Glutamatergic neuron (in vitro differentiated cells): ENCODE measurements at regions not wholly inside any gene's neighbourhood (a gene's known extent, or its start where the extent isn't known, plus 50 kb on each side); places are given as distances from the start of the nearest gene placed in this dataset.

Source experiments
- DNase-seq: peaks from one replicate; pipeline ENCODE4 v3.0.0; 2022
- H3K27ac Mint-ChIP-seq: one replicate; pipeline ENCODE4 v1.8.0; 2020; ENCODE audit warnings: mild to moderate bottlenecking, mixed read lengths, inconsistent platforms; ENCODE audit not compliant: unreplicated experiment
- H3K27me3 Mint-ChIP-seq: one replicate; pipeline ENCODE4 v1.8.0; 2020; ENCODE audit warnings: mild to moderate bottlenecking, moderate library complexity, mixed read lengths, inconsistent platforms; ENCODE audit not compliant: unreplicated experiment
- H3K36me3 Mint-ChIP-seq: one replicate; pipeline ENCODE4 v1.8.0; 2020; ENCODE audit warnings: mild to moderate bottlenecking, mixed read lengths, inconsistent platforms; ENCODE audit not compliant: unreplicated experiment
- H3K4me1 Mint-ChIP-seq: one replicate; pipeline ENCODE4 v1.8.0; 2020; ENCODE audit warnings: mild to moderate bottlenecking, low read depth, mixed read lengths, inconsistent platforms; ENCODE audit not compliant: unreplicated experiment
- H3K4me3 Mint-ChIP-seq: one replicate; pipeline ENCODE4 v1.8.0; 2020; ENCODE audit warnings: mild to moderate bottlenecking, mixed read lengths, inconsistent platforms; ENCODE audit not compliant: unreplicated experiment
- H3K9me3 Mint-ChIP-seq: one replicate; pipeline ENCODE4 v1.8.0; 2020; ENCODE audit warnings: mild to moderate bottlenecking, moderate library complexity, mixed read lengths, inconsistent platforms; ENCODE audit not compliant: unreplicated experiment
- CTCF ChIP-seq: fragments of 200-600 bp; sonication (generic); IDR thresholded peaks from one replicate; pipeline ENCODE4 v1.5.0; 2021; ENCODE audit not compliant: partially characterized antibody, unreplicated experiment

- Mint-ChIP-seq H3K4me1 (peaks cover 22% of the 10 kb centered on the region), H3K36me3 (no peaks in the 10 kb centered on the region)
- DNase-seq, result no peak
Measured at GRCh38 chr2:150052457-150052856, 435.0 kb downstream of the RND3 start.

GRCh38 chr2:150051004-150051403 lies 436.5 kb downstream of the RND3 start:
- Mint-ChIP-seq H3K4me1 (peaks cover 34% of the 10 kb centered on the region), H3K27ac (no peak overlapping the region), H3K9me3 (peaks cover 2% of the 10 kb centered on the region), H3K36me3 (no peaks in the 10 kb centered on the region), H3K4me3 (no peak overlapping the region), H3K27me3 (no peaks in the 10 kb centered on the region)
- TF ChIP-seq CTCF, result no peak
- no peak for DNase-seq

More at GRCh38 chr2:150052457-150052856, 435.0 kb downstream of the RND3 start:
- Mint-ChIP-seq H3K27me3 (no peaks in the 10 kb centered on the region), H3K4me3 (no peak overlapping the region), H3K9me3 (peaks cover 2% of the 10 kb centered on the region), H3K27ac (no peak overlapping the region)
- TF ChIP-seq CTCF, result no peak

- no peaks in the 10 kb centered on the region for H3K27me3 Mint-ChIP-seq
- peaks cover 34% of the 10 kb centered on the region for H3K4me1 Mint-ChIP-seq
- no peak overlapping the region for H3K4me3 Mint-ChIP-seq
- H3K9me3 Mint-ChIP-seq, result peaks cover 2% of the 10 kb centered on the region
- no peaks in the 10 kb centered on the region for H3K36me3 Mint-ChIP-seq
- TF ChIP-seq CTCF, result no peak
- no peak for DNase-seq
- no peak overlapping the region for H3K27ac Mint-ChIP-seq
Measured at GRCh38 chr2:150050036-150050435, 437.4 kb downstream of the RND3 start.

- Mint-ChIP-seq H3K4me1 (peaks cover 34% of the 10 kb centered on the region), H3K27me3 (no peaks in the 10 kb centered on the region), H3K27ac (peak overlapping the region; percentile 69), H3K4me3 (peak overlapping the region; percentile 76), H3K36me3 (no peaks in the 10 kb centered on the region), H3K9me3 (peaks cover 2% of the 10 kb centered on the region)
- DNase-seq, result no peak
- TF ChIP-seq CTCF, result no peak
Measured at GRCh38 chr2:150047620-150048222, 439.7 kb downstream of the RND3 start.

GRCh38 chr2:150046810-150047209 lies 440.7 kb downstream of the RND3 start:
- peaks cover 34% of the 10 kb centered on the region for H3K4me1 Mint-ChIP-seq
- H3K36me3 Mint-ChIP-seq, result no peaks in the 10 kb centered on the region
- TF ChIP-seq CTCF, result no peak
- no peak for DNase-seq
- no peaks in the 10 kb centered on the region for H3K27me3 Mint-ChIP-seq
- peak overlapping the region; percentile 75 for H3K4me3 Mint-ChIP-seq
- H3K9me3 Mint-ChIP-seq, result peaks cover 2% of the 10 kb centered on the region
- H3K27ac Mint-ChIP-seq, result peak overlapping the region; percentile 89
